ENCODE measurements at regions not wholly inside any gene's neighbourhood (a gene's known extent, or its start where the extent isn't known, plus 50 kb on each side); places are given as distances from the start of the nearest gene placed in this dataset.
"Not testable (repeated sequence)": the region's sequence is repeated elsewhere in the genome, so short reads cannot be mapped to it uniquely, and the experiment has no call there.

- DNase-seq = no peak
Observed at GRCh38 chr2:207416900-207417299, 112.9 kb upstream of the CREB1 start.

- DNase-seq = no peak
Observed at GRCh38 chr2:207417301-207417718, 112.5 kb upstream of the CREB1 start.

- no peak for DNase-seq
Observed at GRCh38 chr2:207418419-207418818, 111.3 kb upstream of the CREB1 start.

DNA sequence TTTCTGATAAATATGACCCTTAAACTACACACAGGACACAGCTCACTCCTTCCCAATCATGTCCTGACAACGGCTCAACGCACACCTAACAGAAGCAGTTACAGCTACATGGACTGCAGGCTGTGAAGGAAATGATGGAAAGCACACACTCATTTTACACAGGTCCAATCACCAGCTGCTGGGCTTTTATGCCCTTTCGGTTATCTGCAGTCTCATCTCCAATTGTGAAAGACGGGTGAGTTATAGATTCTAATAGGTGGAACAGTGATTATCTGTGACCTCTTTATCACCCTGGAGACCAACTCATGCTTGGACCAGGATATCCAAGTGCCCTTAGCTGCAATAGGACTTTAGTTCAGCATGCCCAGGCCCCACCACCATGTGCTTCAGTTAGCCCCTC is 110.4 kb upstream of the CREB1 start:
- DNase-seq = no peak

DNA sequence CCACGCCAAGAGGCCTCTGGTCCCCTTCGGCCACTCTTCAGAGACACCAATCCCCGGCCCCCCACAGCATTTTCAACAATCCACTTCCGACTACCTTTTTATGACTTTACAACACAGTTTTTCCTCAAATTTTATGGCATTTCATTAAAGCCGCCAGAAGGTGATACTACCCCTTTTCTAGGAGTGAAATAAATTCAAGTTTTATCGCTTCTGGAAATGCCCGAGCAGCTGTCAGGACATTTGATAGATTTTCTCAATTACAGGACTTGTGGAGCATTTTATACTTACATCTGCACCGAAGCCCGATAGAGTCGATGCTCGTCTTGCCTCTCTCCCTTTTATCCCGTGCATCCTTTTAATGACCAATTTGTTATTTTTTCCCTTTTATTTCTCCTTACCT is 108.1 kb upstream of the CREB1 start:
- DNase-seq = no peak

DNA sequence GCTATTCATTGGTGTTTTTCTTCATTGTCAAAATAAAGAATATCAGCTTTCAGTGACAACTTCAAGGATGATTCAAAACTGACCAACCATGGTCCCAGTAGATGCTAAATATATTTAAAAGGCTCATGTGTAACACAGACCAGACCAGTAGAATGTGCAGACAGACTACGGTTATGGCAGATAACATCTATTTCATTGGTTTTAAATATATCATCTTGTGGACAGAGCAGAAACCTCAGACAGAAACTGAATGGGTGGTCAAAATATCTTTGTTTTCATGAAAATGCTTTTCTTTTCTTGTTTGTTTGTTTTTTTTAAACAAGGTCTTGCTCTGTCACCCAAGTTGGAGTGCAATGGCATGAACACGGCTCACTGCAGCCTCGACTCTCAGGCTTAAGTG is 107.4 kb upstream of the CREB1 start:
- DNase-seq = no peak

GRCh38 chr2:207423886-207424285 is 105.9 kb upstream of the CREB1 start:
- peak; percentile 13 for DNase-seq

GRCh38 chr2:207427986-207428385 is 101.8 kb upstream of the CREB1 start:
- no peak for DNase-seq

- DNase-seq = no peak
Observed at GRCh38 chr2:207428573-207428972, 101.2 kb upstream of the CREB1 start.

- DNase-seq = no peak
Observed at GRCh38 chr2:207432453-207432852, 97.3 kb upstream of the CREB1 start.

GRCh38 chr2:207434306-207434705 is 95.5 kb upstream of the CREB1 start:
- DNase-seq = no peak

DNA sequence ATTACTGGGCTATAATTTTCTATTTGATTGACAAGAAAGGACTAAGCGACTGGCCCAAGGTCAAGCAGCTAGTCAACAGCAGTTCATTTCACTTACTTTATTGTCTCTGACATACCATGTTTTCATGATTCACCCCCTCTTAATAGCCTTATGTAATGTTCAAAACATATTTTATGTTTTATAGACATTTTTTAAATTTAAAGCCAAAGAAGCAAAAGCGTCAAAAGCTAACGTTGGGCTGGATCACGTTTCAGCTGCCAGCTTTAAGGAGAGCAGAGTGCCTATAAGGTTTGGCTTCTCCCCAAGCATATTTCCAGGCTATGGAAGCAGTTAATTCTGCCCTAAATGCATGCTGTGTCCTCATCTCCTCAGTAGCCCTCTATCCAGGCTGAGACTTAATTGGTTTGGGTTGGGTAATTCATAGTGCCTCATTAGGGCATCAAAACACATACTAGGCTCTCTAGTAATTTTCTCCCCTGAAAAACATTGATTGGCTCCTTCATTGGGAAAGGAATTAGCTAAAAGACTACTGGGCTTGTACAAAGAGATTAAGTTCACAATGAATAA is 94.8 kb upstream of the CREB1 start:
- no peak for DNase-seq

DNA sequence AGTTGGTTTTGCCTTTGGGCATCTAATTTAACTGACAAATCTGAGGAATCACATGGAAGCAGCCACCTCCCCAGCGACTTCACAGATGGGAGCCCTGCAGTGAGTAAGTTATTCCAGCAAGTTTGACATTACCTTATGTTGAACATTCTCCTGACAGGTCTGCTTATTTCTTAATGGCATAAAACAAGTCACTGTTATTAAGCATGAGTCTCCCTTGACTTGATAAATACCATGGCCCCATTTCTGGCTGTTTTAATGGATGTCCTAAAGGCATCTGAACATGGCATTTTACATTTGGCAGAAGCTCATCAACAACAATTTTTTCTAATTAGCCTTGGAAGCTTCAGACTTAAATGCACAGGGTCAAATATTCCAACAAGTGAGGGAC is 92.6 kb upstream of the CREB1 start:
- no peak for DNase-seq

GRCh38 chr2:207437524-207438143 is 92.1 kb upstream of the CREB1 start:
- DNase-seq = no peak

GRCh38 chr2:207438414-207439126 is 91.2 kb upstream of the CREB1 start:
- DNase-seq = no peak

DNA sequence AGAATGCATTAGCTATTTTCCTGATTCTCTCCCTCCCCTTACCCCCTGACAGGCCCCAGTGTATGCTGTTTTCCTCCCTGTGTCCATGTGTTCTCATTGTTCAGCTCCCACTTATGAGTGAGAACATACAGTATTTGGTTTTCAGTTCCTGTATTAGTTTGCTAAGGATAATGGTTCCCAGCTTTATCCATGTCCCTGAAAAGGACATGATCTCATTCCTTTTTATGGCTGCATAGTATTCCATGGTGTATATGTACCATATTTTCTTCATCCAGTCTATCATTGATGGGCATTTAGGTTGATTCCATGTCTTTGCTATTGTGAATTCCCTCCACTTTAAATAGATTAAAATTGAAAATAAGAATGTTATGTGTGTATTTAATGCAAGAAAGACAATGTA is 89.9 kb upstream of the CREB1 start:
- DNase-seq = not testable (repeated sequence)

GRCh38 chr2:207444756-207445155 is 85.0 kb upstream of the CREB1 start:
- DNase-seq = no peak

DNA sequence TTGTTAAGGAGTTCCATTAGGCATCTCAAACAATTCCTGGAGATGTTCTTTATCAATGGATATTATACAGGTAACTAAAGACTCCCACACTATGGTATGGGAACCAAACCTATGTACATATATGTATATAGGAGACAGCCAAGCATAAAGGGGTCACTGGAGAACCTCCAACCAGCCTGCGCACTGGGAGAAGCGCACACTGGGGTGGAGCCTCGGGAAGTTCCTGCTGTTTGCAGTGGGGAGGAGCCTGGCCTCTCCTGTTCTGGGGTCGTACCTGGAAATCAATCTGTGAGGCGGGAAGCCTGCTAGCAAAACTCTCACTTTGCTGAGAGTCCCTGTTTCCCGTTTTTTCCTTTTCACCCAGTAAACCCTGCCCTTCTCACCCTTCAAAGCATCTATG is 83.1 kb upstream of the CREB1 start:
- DNase-seq = no peak

DNA sequence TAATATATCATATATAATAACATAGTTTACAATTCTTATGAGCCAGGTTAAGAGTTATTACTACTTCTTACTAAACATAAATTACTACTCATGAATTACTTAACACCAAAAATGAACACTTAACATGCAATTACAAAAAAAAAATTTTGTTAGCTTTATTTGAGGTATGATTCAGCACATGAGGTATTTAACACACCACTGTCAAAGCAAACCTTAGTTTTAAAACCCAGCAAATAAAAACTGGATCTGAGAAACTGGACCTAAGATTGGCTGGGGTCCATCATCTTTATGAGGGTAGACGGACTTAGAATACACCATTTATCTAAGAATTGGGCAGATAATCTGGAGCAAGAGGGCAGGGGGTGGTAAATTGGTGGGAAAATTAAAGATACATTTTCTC is 81.8 kb upstream of the CREB1 start:
- no peak for DNase-seq

DNA sequence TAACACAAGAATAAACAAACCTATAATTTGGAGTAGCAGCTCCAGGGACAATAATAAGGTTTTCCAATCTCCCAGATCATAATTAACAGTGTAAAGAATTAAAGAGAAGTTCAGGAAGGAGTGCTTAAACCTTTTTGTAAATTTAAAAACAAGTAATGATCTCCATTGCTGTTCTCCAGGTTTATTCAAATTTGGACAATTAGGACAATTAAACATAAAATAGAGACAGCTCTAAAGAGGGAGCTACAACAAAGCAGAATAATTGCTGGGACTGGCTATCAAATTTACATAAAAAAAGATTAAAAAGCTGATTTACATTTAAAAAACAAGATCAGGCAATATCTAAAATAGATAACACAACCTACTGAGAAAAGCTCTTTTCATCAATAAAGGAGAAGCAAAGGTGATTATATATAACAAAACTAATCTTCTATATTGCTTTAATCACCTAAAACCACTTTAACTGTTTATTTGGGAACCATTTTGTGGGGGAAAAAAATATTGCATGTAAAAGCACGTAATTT is 80.1 kb upstream of the CREB1 start:
- DNase-seq = no peak

DNA sequence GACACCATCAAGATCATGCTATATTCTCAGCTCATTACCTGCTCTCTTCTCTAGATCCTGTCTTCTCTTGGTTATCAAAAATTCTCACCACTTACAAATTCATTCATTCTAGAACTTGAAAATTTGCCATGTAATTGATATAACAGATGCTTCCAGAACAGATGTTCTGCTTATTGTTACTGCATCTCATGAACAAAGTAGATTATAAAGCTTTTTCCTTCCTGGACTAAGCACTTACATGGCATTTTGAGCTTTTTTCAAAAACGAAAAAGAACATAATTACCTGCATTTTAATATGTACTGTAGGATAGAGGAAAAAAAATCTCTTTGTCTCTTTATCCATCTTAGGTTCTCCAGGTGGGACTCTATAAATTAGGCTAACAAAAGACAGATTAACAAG is 79.6 kb upstream of the CREB1 start:
- no peak for DNase-seq

- DNase-seq = no peak
Observed at GRCh38 chr2:207458582-207458981, 71.2 kb upstream of the CREB1 start.

GRCh38 chr2:207459990-207460757 is 69.6 kb upstream of the CREB1 start:
- no peak for DNase-seq

DNA sequence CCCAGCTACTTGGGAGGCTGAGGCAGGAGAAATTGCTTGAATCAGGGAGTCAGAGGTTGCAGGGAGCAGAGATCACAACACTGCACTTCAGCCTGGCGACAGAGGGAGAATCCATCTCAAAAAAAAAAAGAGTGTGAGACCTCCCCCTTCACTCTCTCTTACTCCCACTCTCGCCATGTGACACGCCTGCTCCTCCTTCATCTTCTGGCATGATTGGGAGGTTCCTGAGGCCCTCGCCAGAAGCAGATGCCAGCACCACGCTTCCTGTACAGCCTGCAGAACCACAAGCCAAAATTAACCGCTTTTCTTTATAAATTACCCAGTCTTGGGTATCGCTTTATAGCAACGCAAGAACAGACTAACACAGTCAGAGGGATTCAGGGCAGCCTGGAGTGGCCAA is 66.3 kb upstream of the CREB1 start:
- no peak for DNase-seq
